ENCODE measurements at regions not wholly inside any gene's neighbourhood (a gene's known extent, or its start where the extent isn't known, plus 50 kb on each side); places are given as distances from the start of the nearest gene placed in this dataset.

GRCh38 chr11:27806122-27806521 lies 105.9 kb upstream of the BDNF start:
- H3K9me3 ChIP-seq = no peaks in the 10 kb centered on the region
- no peak overlapping the region for H3K4me3 ChIP-seq
- no peak overlapping the region for H3K27ac ChIP-seq
- H3K36me3 ChIP-seq = no peaks in the 10 kb centered on the region
- FAIRE-seq = no peak
- TF ChIP-seq CTCF (IDR thresholded peaks at IDR 0.05) = no peak
- intact Hi-C loops (cut with DNase I) = no loop called here
- H3K27me3 ChIP-seq = no peaks in the 10 kb centered on the region
- 43 to 50% methylated on average over 19 of the region's 19 CpGs for WGBS, 2 donors
- DNase-seq = no peak
- ATAC-seq = no peak
- no peaks in the 10 kb centered on the region for H3K4me1 ChIP-seq

GRCh38 chr11:27795955-27796861 lies 96.0 kb upstream of the BDNF start:
- FAIRE-seq (no peak), ATAC-seq (peak in 2 of 4 donors; percentile 30 to 41), DNase-seq (peak in 1 of 6 donors; percentile 23)
- WGBS, 2 donors = 22 to 25% methylated on average over 9 of the region's 9 CpGs
- no peak for TF ChIP-seq CTCF (IDR thresholded peaks at IDR 0.05)
- H3K27me3 ChIP-seq = no peaks in the 10 kb centered on the region
- no peaks in the 10 kb centered on the region for H3K9me3 ChIP-seq
- intact Hi-C loops (cut with DNase I) = no loop called here
- no peaks in the 10 kb centered on the region for H3K36me3 ChIP-seq
- H3K4me1 ChIP-seq = no peaks in the 10 kb centered on the region
- no peak overlapping the region for H3K27ac ChIP-seq
- H3K4me3 ChIP-seq = no peak overlapping the region

GRCh38 chr11:27786864-27787263 lies 86.6 kb upstream of the BDNF start:
- Histone ChIP-seq H3K27me3 (no peaks in the 10 kb centered on the region), H3K36me3 (no peaks in the 10 kb centered on the region), H3K27ac (no peak overlapping the region), H3K4me3 (no peak overlapping the region), H3K4me1 (no peaks in the 10 kb centered on the region), H3K9me3 (no peaks in the 10 kb centered on the region)
- FAIRE-seq (no peak), DNase-seq (no peak), ATAC-seq (no peak)
- no peak for TF ChIP-seq CTCF (IDR thresholded peaks at IDR 0.05)
- 41 to 44% methylated on average over 2 of the region's 2 CpGs for WGBS, 2 donors
- intact Hi-C loops (cut with DNase I) = no loop called here

GRCh38 chr11:27786331-27786730 lies 86.1 kb upstream of the BDNF start:
- Histone ChIP-seq H3K4me3 (no peak overlapping the region), H3K4me1 (no peaks in the 10 kb centered on the region), H3K27me3 (no peaks in the 10 kb centered on the region), H3K9me3 (no peaks in the 10 kb centered on the region), H3K27ac (no peak overlapping the region), H3K36me3 (no peaks in the 10 kb centered on the region)
- ATAC-seq = no peak
- TF ChIP-seq CTCF (IDR thresholded peaks at IDR 0.05) = no peak
- 75 to 80% methylated on average over 2 of the region's 2 CpGs for WGBS, 2 donors
- no peak for FAIRE-seq
- intact Hi-C loops (cut with DNase I) = no loop called here
- no peak for DNase-seq

- H3K4me3 ChIP-seq = no peak overlapping the region
- no peak for ATAC-seq
- no peak for TF ChIP-seq CTCF (IDR thresholded peaks at IDR 0.05)
- no peak overlapping the region for H3K27ac ChIP-seq
- H3K27me3 ChIP-seq = no peaks in the 10 kb centered on the region
- intact Hi-C loops (cut with DNase I) = no loop called here
- FAIRE-seq = no peak
- no peaks in the 10 kb centered on the region for H3K36me3 ChIP-seq
- H3K4me1 ChIP-seq = no peaks in the 10 kb centered on the region
- no peaks in the 10 kb centered on the region for H3K9me3 ChIP-seq
- WGBS, 2 donors = 49 to 68% methylated on average over 4 to 5 of the region's 5 CpGs
- no peak for DNase-seq
These were observed 83.6 kb upstream of the BDNF start for GRCh38 chr11:27783701-27784355.
